Heart left ventricle (tissue), 16 donors: ENCODE measurements at regions not wholly inside any gene's neighbourhood (a gene's known extent, or its start where the extent isn't known, plus 50 kb on each side); places are given as distances from the start of the nearest gene placed in this dataset.

ENCODE experiments used
- ATAC-seq, 4 donors: fragments of 200-7000 bp; cut with Tn5 transposase; one replicate each; pipeline ENCODE4 v1.9.1; 2020 to 2022; ENCODE audit warnings: moderate library complexity in 4 of 4, mild to moderate bottlenecking in 3 of 4, moderate number of reproducible peaks in 1 of 4
- DNase-seq, 5 donors: peaks; one replicate each; pipeline ENCODE4 v3.0.0-alpha.2; 2020
- H3K27ac ChIP-seq, 12 donors: fragments of 200-600 bp; sonication (generic) in 4 of 12; one replicate each; pipeline versions ENCODE4 v1.5.0 to v1.8.0; 2016 to 2022; ENCODE audit warnings: mild to moderate bottlenecking in 2 of 12
- H3K27me3 ChIP-seq, 9 donors: fragments of 200-600 bp; sonication (generic) in 2 of 9; one replicate each; pipeline versions ENCODE4 v1.5.1 to v1.8.0; 2016 to 2022; ENCODE audit warnings: mild to moderate bottlenecking in 3 of 9
- H3K36me3 ChIP-seq, 9 donors: fragments of 200-600 bp; sonication (generic) in 2 of 9; one replicate each; pipeline versions ENCODE4 v1.5.0 to v1.8.0; 2018 to 2022; ENCODE audit warnings: mild to moderate bottlenecking in 2 of 9
- H3K4me1 ChIP-seq, 12 donors: fragments of 200-600 bp; sonication (generic) in 4 of 12; one replicate each; pipeline versions ENCODE4 v1.5.0 to v1.8.0; 2016 to 2022; ENCODE audit warnings: mild to moderate bottlenecking in 3 of 12
- H3K4me3 ChIP-seq, 12 donors: fragments of 200-600 bp; sonication (generic) in 4 of 12; one replicate each; pipeline versions ENCODE4 v1.5.0 to v1.8.0; 2017 to 2022; ENCODE audit warnings: mild to moderate bottlenecking in 9 of 12, moderate library complexity in 4 of 12
- H3K9me3 ChIP-seq, 12 donors: fragments of 200-600 bp; sonication (generic) in 4 of 12; one replicate each; pipeline versions ENCODE4 v1.5.0 to v1.8.0; 2016 to 2022; ENCODE audit warnings: mild to moderate bottlenecking in 1 of 12
- CTCF ChIP-seq, 12 donors: fragments of 200-600 bp; sonication (generic) in 4 of 12; IDR thresholded peaks; one replicate each; pipeline versions ENCODE4 v1.5.0 to v1.8.0; 2018 to 2022; ENCODE audit warnings: antibody characterized with exemption in 12 of 12, mild to moderate bottlenecking in 5 of 12
- POLR2A ChIP-seq, 2 donors: fragments of 450-650 bp; IDR thresholded peaks; one replicate each; pipeline ENCODE4 v1.6.1; 2017; ENCODE audit warnings: antibody characterized with exemption in 2 of 2, mild to moderate bottlenecking in 2 of 2, moderate library complexity in 2 of 2
- WGBS, 4 donors: extraction: QIAGEN DNeasy Blood & Tissue Kit in 2 of 4; methylation state at CpG; one replicate each; pipeline versions ENCODE4 v1.1.5 to v1.1.7; 2013 to 2018; 5-methylcytosine and 5-hydroxymethylcytosine counted together
- intact Hi-C, 10 donors: fragments of 100-400 bp; cut with DNase I; formaldehyde crosslinking; loops; one replicate each; pipeline versions ENCODE4 v1.11.1 to v1.14.2; 2022
- donor health status: ischemic (EF 13 %, LVEDD 7.1; RV severe dilation, severe dysfunction).
- donor health status: healthy with polysubstance abuse.
- donor health status: DM: no; HTN: yes; CAD: no.
- donor health status: DM: no; HTN: no; CAD: no.
- donor health status: ischemic (EF 25% LVEDD 6.9; RV normal size, moderate dysfunction).
- donor health status: ischemic (EF 25% LVEDD 5.7; RV mildly dilated, moderate dysfunction).
- donor health status: healthy.
- donor health status: DM: yes; HTN: yes; CAD: no.
- donor health status: ischemic (EF 35%, LVEDD 5.7; RV mildly dilated, moderate dysfunction).
- donor health status: nonischemic (EF 11% LVEDD 7.7; RV severe dilation, severe dysfunction).
- donor health status: DM: yes; HTN: yes; CAD: no.
- donor health status: PGD.
- donor health status: ischemic (EF 29% LVEDD 5.4; RV normal size, mild dysfunction).
- donor health status: nonischemic (EF 23%, LVEDD 6.1; RV moderate dilation, normal function).

DNA sequence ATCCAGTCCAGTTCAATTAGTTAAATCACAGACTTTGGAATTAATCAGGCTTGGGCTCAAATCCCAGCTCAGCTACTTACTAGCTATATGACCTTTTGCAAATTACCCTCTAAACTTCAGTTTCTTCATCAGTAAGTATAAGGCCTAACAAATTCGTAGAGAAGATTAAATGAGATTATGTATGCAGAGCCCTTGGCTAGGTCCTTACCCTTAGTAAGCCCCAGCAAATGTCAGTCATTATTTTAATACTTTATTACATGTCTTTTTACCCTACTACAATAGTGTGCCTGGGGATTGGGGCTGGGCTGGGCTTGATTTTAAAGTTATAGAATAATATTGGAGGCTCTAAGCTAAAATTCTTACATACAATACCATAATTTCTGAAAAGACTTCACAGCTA lies 326.1 kb upstream of the PREP start:
- H3K9me3 ChIP-seq = no peaks in the 10 kb centered on the region
- peaks cover 0 to 4% (median 0%) of the 10 kb centered on the region in 12 donors for H3K4me1 ChIP-seq
- no peak overlapping the region for H3K27ac ChIP-seq
- H3K4me3 ChIP-seq = no peak overlapping the region
- no peak for ATAC-seq
- H3K36me3 ChIP-seq = no peaks in the 10 kb centered on the region
- no peaks in the 10 kb centered on the region for H3K27me3 ChIP-seq
- 79 to 95% (median 89%) methylated on average over 1 of the region's 1 CpG for WGBS, 4 donors
- no peak for DNase-seq
- intact Hi-C loops = loop anchor here in 1 of 10 donors (5.0 kb wide), 1 partner anchor 493 kb away; no protein-coding TSS in a partner anchor
- TF ChIP-seq CTCF (IDR thresholded peaks at IDR 0.05) = no peak
- TF ChIP-seq POLR2A (IDR thresholded peaks at IDR 0.05) = no peak

DNA sequence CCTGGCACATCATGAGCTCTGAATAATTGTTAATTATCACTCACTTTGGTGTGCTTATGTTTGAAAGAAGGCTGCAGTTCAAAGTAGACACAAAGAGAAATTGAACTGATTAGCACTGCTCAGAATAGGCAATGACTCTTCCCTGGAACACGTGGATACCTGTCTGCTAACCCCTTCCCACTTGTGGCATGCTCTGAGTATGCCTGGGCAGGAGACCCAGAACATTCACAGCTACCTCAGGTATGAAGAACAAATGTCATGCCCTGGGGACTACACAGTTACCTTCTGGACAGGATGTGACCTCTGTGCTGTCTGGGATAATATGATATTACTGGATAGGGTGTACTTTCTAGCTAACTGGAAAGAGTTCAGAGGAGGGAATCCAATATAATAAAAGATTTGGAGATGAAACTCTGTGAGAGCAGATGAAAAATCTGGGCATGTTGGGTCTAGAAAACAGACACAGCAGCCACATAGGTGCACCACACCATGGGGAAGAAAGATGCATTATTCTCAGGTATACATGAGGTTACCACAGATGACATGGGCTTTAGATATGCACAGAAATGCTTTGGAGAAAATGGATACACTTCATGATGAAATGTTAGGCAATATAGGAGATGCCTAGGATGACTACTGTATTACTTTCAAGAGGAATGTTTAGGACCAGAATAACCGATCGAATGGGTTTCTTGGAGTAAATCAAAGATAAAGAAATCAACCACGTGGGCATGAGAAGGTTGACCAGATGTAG lies 324.2 kb upstream of the PREP start:
- Histone ChIP-seq H3K27me3 (no peaks in the 10 kb centered on the region), H3K9me3 (no peaks in the 10 kb centered on the region), H3K27ac (no peak overlapping the region), H3K4me3 (no peak overlapping the region), H3K36me3 (no peaks in the 10 kb centered on the region), H3K4me1 (peaks cover 0 to 4% (median 0%) of the 10 kb centered on the region in 12 donors)
- ATAC-seq (no peak), DNase-seq (no peak)
- WGBS, 4 donors = 84 to 92% (median 88%) methylated on average over 4 of the region's 4 CpGs
- no peak for TF ChIP-seq CTCF (IDR thresholded peaks at IDR 0.05)
- no peak for TF ChIP-seq POLR2A (IDR thresholded peaks at IDR 0.05)
- intact Hi-C loops = loop anchor here in 1 of 10 donors (5.0 kb wide), 1 partner anchor 495 kb away; no protein-coding TSS in a partner anchor

DNA sequence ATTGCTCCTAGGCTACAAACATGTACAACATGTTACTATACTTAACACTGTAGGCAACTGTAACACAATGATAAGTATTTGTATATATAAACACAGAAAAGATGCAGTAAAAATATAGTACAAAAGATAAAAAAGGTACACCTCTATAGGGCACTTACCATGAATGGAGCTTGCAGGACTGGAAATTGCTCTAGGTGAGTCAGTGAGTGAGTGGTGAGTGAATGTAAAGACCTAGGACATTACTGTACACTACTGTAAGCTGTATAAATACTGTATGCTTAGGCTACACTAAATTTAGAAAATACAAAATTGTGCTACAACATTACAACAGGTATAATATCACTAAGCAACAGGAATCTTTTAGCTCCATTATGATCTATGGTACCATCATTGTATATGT lies 312.0 kb upstream of the PREP start:
- Histone ChIP-seq H3K4me3 (no peak overlapping the region), H3K27ac (no peak overlapping the region), H3K27me3 (no peaks in the 10 kb centered on the region), H3K4me1 (no peaks in the 10 kb centered on the region), H3K9me3 (peaks cover 0 to 26% (median 16%) of the 10 kb centered on the region in 12 donors), H3K36me3 (no peaks in the 10 kb centered on the region)
- ATAC-seq (no peak), DNase-seq (no peak)
- no peak for TF ChIP-seq CTCF (IDR thresholded peaks at IDR 0.05)
- TF ChIP-seq POLR2A (IDR thresholded peaks at IDR 0.05) = no peak
- intact Hi-C loops = no loop called here

GRCh38 chr6:105713474-105714118 lies 310.7 kb upstream of the PREP start:
- Histone ChIP-seq H3K36me3 (no peaks in the 10 kb centered on the region), H3K4me1 (no peaks in the 10 kb centered on the region), H3K4me3 (no peak overlapping the region), H3K9me3 (peaks cover 0 to 26% (median 16%) of the 10 kb centered on the region in 12 donors), H3K27ac (no peak overlapping the region), H3K27me3 (no peaks in the 10 kb centered on the region)
- WGBS, 4 donors = 86 to 96% (median 93%) methylated on average over 1 of the region's 1 CpG
- intact Hi-C loops = no loop called here
- DNase-seq (no peak), ATAC-seq (no peak)
- TF ChIP-seq POLR2A (IDR thresholded peaks at IDR 0.05) = no peak
- no peak for TF ChIP-seq CTCF (IDR thresholded peaks at IDR 0.05)
